ENCODE measurements at regions not wholly inside any gene's neighbourhood (a gene's known extent, or its start where the extent isn't known, plus 50 kb on each side); places are given as distances from the start of the nearest gene placed in this dataset.

GRCh38 chr19:31885280-31885853 lies 460.0 kb upstream of the ZNF507 start:
- Histone ChIP-seq H2BK5ac (ENCODE audit: low read depth, low read length) (no peak overlapping the region), H3K23ac (ENCODE audit: insufficient read length) (no peak overlapping the region), H3K23me2 (ENCODE audit: low read depth, low read length) (no peaks in the 10 kb centered on the region), H2BK15ac (ENCODE audit: low read length) (no peak overlapping the region), H3K4me3 (ENCODE audit: extremely low read depth in 1 of 4, insufficient read depth in 2 of 4, low read depth in 3 of 4, low read length in 4 of 4) (no peak overlapping the region), H2BK120ac (replicated peaks; ENCODE audit: low read depth, low read length) (no peak overlapping the region), H3K4me1 (replicated peaks in 1 of 4; ENCODE audit: control insufficient read depth in 3 of 4, insufficient read depth in 4 of 4, low read length in 3 of 4) (0 out of 7 replicates have a peak, but pooled peaks cover 0 to 2% (median 0%) of the 10 kb centered on the region in 4 experiments), H2BK20ac (ENCODE audit: low read length) (no peak overlapping the region), H3K4me2 (ENCODE audit: insufficient read depth in 1 of 2, low read depth in 2 of 2, low read length in 2 of 2) (no peak overlapping the region), H4K8ac (ENCODE audit: extremely low read depth, insufficient read depth, low read length) (no peak overlapping the region), H3K4ac (replicated peaks; ENCODE audit: insufficient read length, low read depth, low read length) (no peak overlapping the region), H3K18ac (ENCODE audit: extremely low read depth, low read length) (no peak overlapping the region), H3K14ac (ENCODE audit: insufficient read length) (no peak overlapping the region), H2AFZ (ENCODE audit: low read length) (no peak overlapping the region), H3K79me2 (ENCODE audit: control insufficient read depth in 1 of 2, insufficient read depth in 2 of 2, low read length in 2 of 2) (no peaks in the 10 kb centered on the region), H2BK12ac (ENCODE audit: low read depth, low read length) (no peak overlapping the region), H4K5ac (ENCODE audit: insufficient read length, low read depth, low read length) (no peak overlapping the region), H3K9me3 (ENCODE audit: insufficient read depth in 2 of 2, low read depth in 1 of 2, low read length in 1 of 2) (no peaks in the 10 kb centered on the region), H3K56ac (replicated peaks; ENCODE audit: insufficient read length, low read depth, low read length) (no peak overlapping the region), H3K9ac (replicated peaks in 1 of 4; ENCODE audit: extremely low read depth in 1 of 4, low read depth in 3 of 4, low read length in 3 of 4) (no peak overlapping the region), H3K27me3 (replicated peaks in 1 of 4; ENCODE audit: control insufficient read depth in 3 of 4, extremely low read depth in 1 of 4, insufficient read depth in 3 of 4, low read length in 3 of 4) (no peaks in the 10 kb centered on the region), H3K36me3 (ENCODE audit: control insufficient read depth in 2 of 4, insufficient read depth in 4 of 4, low read length in 3 of 4) (no peaks in the 10 kb centered on the region), H4K20me1 (replicated peaks in 1 of 2; ENCODE audit: control insufficient read depth in 1 of 2, insufficient read depth in 2 of 2, low read length in 2 of 2) (no peaks in the 10 kb centered on the region), H3K27ac (ENCODE audit: low read depth, low read length) (no peak overlapping the region), H3K79me1 (ENCODE audit: low read depth, low read length) (no peaks in the 10 kb centered on the region), H2AK5ac (ENCODE audit: low read depth, low read length) (no peak overlapping the region), H4K91ac (replicated peaks; ENCODE audit: insufficient read length, low read length) (no peak overlapping the region)
- CTCF ChIA-PET (ENCODE audit: partially characterized antibody) = interaction anchor here (1.1 to 1.6 kb wide), 2 partner anchors 21 to 104 kb away, joined by 3 to 4 read pairs; no protein-coding TSS in a partner anchor
- POLR2A ChIA-PET (ENCODE audit: partially characterized antibody) = no interaction called here
- DNase-seq (ENCODE audit: low read depth in 1 of 2, low spot score in 2 of 2) (no peak), FAIRE-seq (no peak)
- 0 out of 4 replicates have a peak, but pooled peaks of 1 of the 2 experiments have one; percentile 5 for TF ChIP-seq RAD21 (IDR thresholded peaks at IDR 0.05 in 1 of 2, conservative IDR thresholded peaks at IDR 0.05 in 1 of 2; ENCODE audit: low read depth in 2 of 2, low read length in 2 of 2)
- TF ChIP-seq CTBP2 (IDR thresholded peaks at IDR 0.05; ENCODE audit: borderline replicate concordance, insufficient read depth, insufficient read length, low read length) = no peak
- 92% methylated on average over 8 of the region's 8 CpGs; no CpG with 5 or more reads in 1 of the 2 experiments for WGBS, 2 experiments (ENCODE audit: extremely low coverage in 1 of 2, insufficient coverage in 1 of 2, insufficient read length in 1 of 2, insufficient replicate concordance in 2 of 2, low coverage in 1 of 2, low lambda C conversion rate in 2 of 2, missing lambda C conversion rate in 1 of 2)
